ENCODE measurements at regions not wholly inside any gene's neighbourhood (a gene's known extent, or its start where the extent isn't known, plus 50 kb on each side); places are given as distances from the start of the nearest gene placed in this dataset.
"Not testable (repeated sequence)": the region's sequence is repeated elsewhere in the genome, so short reads cannot be mapped to it uniquely, and the experiment has no call there.

DNA sequence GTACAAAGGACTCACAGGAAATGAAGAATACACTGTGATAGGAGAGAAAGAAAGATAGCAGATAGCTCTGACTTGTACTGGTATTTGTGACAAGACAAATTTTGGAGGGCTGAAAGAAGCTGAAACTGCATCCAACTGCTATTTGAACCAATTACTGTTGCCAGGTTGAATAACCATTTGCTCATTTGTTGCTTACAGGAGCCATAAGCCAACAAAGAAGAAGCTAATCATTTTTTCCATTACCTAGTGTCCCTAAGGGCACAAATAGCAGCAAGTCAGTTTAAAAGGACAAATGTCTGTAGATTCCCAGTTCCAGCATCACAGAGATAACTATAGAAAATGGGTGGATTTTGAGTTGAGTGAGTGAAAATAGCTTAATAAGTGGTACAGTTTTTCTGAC, 376.9 kb upstream of the ARPP21 start:
- TF ChIP-seq, protein P1, sequence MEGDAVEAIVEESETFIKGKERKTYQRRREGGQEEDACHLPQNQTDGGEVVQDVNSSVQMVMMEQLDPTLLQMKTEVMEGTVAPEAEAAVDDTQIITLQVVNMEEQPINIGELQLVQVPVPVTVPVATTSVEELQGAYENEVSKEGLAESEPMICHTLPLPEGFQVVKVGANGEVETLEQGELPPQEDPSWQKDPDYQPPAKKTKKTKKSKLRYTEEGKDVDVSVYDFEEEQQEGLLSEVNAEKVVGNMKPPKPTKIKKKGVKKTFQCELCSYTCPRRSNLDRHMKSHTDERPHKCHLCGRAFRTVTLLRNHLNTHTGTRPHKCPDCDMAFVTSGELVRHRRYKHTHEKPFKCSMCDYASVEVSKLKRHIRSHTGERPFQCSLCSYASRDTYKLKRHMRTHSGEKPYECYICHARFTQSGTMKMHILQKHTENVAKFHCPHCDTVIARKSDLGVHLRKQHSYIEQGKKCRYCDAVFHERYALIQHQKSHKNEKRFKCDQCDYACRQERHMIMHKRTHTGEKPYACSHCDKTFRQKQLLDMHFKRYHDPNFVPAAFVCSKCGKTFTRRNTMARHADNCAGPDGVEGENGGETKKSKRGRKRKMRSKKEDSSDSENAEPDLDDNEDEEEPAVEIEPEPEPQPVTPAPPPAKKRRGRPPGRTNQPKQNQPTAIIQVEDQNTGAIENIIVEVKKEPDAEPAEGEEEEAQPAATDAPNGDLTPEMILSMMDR (IDR thresholded peaks at IDR 0.05; ENCODE audit: low read depth, low read length, missing control alignments), result no peak
- no peak for DNase-seq (ENCODE audit: low read depth)
- H3K4me3 ChIP-seq (ENCODE audit: low read depth, low read length), result no peak overlapping the region

DNA sequence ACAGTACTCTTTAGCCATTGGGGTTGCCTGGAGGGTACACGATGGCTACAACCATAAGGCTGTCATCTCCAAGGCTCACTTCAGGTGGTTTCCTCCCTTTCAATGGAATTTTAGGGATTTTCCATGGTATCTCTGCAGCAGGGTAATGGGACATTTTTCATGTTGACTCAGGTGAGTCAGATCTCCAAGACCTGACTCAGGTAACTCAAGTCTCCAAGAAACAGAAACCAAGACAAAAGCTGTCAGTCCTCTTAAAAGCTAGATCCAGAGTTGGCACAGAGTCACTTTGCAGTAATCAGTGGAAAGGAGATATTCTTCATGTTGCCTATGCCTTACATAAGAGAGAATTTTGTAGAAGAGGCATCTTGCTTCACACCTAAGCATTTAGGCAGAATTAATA, 375.8 kb upstream of the ARPP21 start:
- DNase-seq (ENCODE audit: low read depth), result no peak
- TF ChIP-seq, protein P1 (IDR thresholded peaks at IDR 0.05; ENCODE audit: low read depth, low read length, missing control alignments), result no peak

DNA sequence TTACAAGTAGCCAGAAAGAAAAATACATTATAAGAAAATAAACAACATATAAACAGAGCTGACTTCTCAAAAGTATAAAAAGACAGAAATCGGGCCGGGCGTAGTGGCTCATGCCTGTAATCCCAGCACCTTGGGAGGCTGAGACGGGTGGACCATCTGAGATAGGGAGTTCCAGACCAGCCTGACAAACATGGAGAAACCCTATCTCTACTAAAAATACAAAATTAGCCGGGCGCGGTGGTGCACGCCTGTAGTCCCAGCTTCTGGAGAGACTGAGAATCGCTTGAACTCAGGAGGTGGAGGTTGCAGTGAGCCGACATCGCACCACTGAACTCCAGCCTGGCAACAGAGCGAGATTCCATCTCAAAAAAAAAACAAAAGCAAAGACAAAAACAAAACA, 373.3 kb upstream of the ARPP21 start:
- not testable (repeated sequence) for DNase-seq (ENCODE audit: low read depth); H3K4me3 ChIP-seq (ENCODE audit: low read depth, low read length)

More for the DNA sequence above, 375.8 kb upstream of the ARPP21 start:
- H3K4me3 ChIP-seq (ENCODE audit: low read depth, low read length), result no peak overlapping the region

DNA sequence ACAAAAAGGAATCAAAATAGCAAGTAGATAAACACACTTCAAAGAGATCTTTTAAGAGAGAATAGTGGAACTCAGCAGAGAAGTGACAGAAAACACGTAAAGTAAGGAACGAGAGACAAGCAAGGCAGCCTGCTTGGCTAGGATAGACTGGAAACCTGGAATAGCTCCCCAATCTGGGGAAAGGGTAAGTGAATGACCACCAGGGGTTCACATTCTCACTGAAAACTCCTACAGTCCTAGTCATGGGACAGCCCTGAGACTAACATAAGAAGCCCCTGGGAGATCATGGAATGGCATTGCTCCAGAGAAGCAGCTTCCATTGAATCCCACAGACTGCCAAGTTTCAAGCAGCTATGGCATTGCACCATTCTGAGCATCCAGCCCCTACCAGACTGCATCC, 363.6 kb upstream of the ARPP21 start:
- DNase-seq (ENCODE audit: low read depth), result no peak
- H3K4me3 ChIP-seq (ENCODE audit: low read depth, low read length), result no peak overlapping the region
- TF ChIP-seq, protein P1 (IDR thresholded peaks at IDR 0.05; ENCODE audit: low read depth, low read length, missing control alignments), result no peak

DNA sequence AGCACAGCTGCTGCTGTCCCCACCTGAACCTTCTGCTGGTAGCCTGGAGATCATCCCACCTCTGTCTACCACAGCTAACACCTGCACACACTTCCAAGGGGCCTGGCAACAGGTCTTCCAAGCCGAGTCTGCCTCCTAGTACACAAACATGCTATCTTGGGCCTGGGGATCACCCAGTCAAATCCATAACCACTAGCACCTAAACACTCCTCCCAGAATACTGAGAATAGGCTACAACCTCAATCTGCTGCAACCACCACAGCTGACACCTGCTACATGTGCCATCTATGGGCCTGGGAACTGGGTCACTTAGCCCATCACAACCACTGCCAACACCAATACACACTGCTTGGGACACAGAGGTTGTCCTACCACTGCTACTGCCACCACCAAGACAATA, 362.8 kb upstream of the ARPP21 start:
- TF ChIP-seq, protein P1 (IDR thresholded peaks at IDR 0.05; ENCODE audit: low read depth, low read length, missing control alignments), result no peak
- H3K4me3 ChIP-seq (ENCODE audit: low read depth, low read length), result no peak overlapping the region
- DNase-seq (ENCODE audit: low read depth), result no peak

DNA sequence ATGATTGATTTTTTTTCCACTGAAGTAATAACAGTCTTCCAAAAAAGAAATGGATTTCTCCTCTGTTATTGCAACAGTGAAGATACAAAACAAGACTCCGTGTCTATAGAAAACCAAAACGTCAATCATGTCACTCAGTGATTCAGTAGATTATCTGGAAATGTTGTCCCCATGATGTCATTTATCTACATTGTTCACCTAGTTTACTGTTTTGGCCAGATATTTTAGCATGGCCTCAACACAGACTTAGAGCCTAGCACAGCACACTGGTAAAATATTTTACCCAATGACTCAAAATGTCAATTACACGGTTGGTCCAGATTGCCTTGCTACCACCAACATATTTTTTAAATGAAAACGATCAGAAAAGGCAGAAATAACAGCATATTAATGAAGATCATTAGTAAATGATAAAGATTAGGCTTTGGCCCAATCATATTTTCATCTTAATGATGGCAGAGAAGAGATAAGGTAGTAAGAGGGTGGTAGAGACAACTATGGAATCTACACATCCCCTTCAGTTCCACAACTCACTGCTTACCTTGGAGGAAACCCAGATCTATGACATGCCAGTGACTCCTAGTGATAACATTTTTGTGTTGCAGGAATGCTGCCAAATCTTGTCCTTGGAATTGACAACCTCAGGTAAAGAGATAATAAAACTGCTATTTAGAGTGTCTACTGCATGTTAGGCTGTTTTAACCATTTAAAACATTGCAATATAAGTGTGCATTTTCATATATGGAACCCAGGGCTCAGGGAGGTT, 347.7 kb upstream of the ARPP21 start:
- no peak for DNase-seq (ENCODE audit: low read depth)
- TF ChIP-seq, protein P1 (IDR thresholded peaks at IDR 0.05; ENCODE audit: low read depth, low read length, missing control alignments), result no peak
- H3K4me3 ChIP-seq (ENCODE audit: low read depth, low read length), result no peak overlapping the region

DNA sequence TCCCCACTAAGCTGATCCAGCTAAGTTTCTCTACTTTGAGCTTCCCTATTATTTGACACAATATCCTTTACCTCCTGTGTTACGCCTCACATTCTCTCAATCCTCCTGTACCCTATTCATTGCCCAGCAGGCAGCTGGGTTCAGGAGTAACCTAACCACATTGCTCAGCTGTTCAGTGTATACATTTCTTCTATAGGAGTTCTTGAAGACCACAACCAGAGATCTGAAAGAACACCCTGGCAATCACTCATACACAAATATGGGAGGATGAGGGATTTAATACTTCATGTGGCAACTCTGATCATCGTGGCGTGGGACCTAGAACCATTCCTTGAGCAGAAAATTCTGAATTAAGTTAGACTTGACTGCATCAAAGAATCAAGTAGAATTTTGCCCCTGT, 346.8 kb upstream of the ARPP21 start:
- DNase-seq (ENCODE audit: low read depth), result no peak
- TF ChIP-seq, protein P1 (IDR thresholded peaks at IDR 0.05; ENCODE audit: low read depth, low read length, missing control alignments), result no peak
- H3K4me3 ChIP-seq (ENCODE audit: low read depth, low read length), result no peak overlapping the region

Data from GM12864 (cell line).